GM13976 (cell line): ENCODE measurements at regions not wholly inside any gene's neighbourhood (a gene's known extent, or its start where the extent isn't known, plus 50 kb on each side); places are given as distances from the start of the nearest gene placed in this dataset.

Source experiments
- DNase-seq: peaks from one replicate; pipeline ENCODE4 v3.0.0; 2012; ENCODE audit warnings: low spot score
- CTCF ChIP-seq: IDR thresholded peaks from 2 replicates; pipeline ENCODE4 v1.5.1; 2012; ENCODE audit warnings: borderline replicate concordance, mild to moderate bottlenecking; ENCODE audit not compliant: insufficient read depth; ENCODE audit errors: extremely low read depth, missing control alignments, control extremely low read depth
- in situ Hi-C: fragments of 300-500 bp; cut with MboI; formaldehyde crosslinking; loops from one replicate; pipeline ENCODE4 v1.12.0; 2022; ENCODE audit warnings: low sequenced_read_pairs, mixed read lengths, inconsistent platforms; ENCODE audit not compliant: unreplicated experiment

DNA sequence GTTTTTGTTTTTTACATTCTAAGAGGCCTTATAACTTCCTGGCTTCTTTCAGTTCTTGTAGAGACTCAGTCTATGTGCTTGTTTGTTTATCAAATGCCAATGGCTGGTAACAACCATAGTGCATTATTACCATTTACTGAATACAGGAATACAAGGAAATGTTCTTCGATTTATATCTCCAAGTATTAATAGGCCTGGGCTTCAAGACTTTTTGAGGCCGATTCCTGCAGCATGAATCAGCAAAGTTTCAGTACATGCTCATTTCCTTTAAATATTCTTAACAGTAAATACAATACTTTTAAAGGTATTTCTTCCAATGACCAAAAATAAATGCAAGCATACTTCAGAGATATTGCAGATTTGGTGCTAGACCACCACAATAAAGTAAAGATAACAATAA lies 535.3 kb downstream of the EFNA5 start:
- no peak for TF ChIP-seq CTCF
- in situ Hi-C loops, result no loop called here
- no peak for DNase-seq

GRCh38 chr5:107134931-107135330 lies 535.8 kb downstream of the EFNA5 start:
- DNase-seq, result no peak
- TF ChIP-seq CTCF, result no peak
- in situ Hi-C loops, result no loop called here

DNA sequence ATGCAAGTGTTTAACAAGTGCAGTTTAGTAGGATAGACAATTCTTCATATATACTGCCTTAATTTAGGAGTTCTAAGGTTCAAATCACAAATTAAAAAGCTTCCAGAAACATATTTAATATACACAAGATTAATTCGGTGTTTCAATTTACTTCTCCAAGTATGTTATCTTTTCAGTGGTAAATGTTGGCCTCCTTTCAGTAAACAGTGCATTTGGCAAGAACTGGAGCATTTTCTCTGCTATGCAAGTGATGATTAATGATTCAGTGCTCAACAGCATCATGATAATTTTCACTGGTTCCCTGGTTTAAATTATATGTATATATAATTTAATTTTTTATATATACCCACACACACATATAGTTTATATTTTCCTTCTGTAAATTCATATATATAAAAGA lies 541.7 kb downstream of the EFNA5 start:
- DNase-seq, result no peak

GRCh38 chr5:107127878-107128277 lies 542.9 kb downstream of the EFNA5 start:
- no peak for TF ChIP-seq CTCF
- in situ Hi-C loops, result no loop called here
- no peak for DNase-seq

More for the DNA sequence above, 541.7 kb downstream of the EFNA5 start:
- in situ Hi-C loops, result no loop called here
- TF ChIP-seq CTCF, result no peak

- in situ Hi-C loops, result no loop called here
- no peak for DNase-seq
- TF ChIP-seq CTCF, result no peak
Observed at GRCh38 chr5:107126341-107126740, 544.4 kb downstream of the EFNA5 start.

- DNase-seq, result no peak
- in situ Hi-C loops, result no loop called here
- no peak for TF ChIP-seq CTCF
Observed at GRCh38 chr5:107124376-107124775, 546.4 kb downstream of the EFNA5 start.

DNA sequence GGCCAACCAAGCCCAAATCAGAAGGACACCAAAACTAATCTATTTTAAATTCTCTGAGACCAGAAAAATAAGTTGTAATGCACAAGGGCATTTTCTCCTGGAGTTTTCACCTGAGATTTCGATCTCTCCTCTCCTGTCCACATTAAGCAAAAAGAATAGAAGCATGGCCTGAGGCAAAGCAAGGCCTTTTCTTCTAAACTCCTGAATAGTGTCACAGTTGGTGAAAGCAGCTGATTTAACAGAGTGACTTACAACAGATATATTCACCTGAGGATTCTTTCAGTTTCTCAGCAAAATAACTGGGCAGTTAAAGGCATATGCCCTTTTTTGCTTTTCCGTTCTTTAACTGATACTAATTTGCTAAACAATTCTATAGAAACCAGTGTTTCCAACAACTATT lies 547.7 kb downstream of the EFNA5 start:
- in situ Hi-C loops, result no loop called here
- no peak for DNase-seq
- no peak for TF ChIP-seq CTCF
